ENCODE measurements at regions not wholly inside any gene's neighbourhood (a gene's known extent, or its start where the extent isn't known, plus 50 kb on each side); places are given as distances from the start of the nearest gene placed in this dataset.

DNA sequence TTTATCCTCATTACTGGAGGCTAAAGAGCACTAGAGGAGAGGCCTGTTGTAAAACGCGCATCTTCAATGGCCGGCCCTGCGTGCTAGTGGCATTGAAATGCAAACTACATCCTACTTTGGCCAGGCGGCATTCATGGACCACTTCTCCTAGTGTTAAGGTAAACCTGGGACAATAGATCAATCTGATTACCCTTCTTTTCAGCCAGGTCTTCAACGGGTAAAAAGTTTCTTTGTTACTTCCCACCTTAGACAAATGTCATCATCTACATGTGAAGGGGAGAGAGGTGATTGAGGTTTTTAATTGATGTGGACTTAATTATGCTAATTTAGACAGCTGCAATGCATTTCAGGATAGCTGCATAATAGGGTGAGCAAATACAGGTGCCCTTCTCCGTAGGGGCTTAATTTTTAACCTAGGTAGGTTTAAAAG lies 628.0 kb downstream of the ZEB2 start:
- H3K9me3 ChIP-seq: no peaks in the 10 kb centered on the region
- TF ChIP-seq, protein P1, sequence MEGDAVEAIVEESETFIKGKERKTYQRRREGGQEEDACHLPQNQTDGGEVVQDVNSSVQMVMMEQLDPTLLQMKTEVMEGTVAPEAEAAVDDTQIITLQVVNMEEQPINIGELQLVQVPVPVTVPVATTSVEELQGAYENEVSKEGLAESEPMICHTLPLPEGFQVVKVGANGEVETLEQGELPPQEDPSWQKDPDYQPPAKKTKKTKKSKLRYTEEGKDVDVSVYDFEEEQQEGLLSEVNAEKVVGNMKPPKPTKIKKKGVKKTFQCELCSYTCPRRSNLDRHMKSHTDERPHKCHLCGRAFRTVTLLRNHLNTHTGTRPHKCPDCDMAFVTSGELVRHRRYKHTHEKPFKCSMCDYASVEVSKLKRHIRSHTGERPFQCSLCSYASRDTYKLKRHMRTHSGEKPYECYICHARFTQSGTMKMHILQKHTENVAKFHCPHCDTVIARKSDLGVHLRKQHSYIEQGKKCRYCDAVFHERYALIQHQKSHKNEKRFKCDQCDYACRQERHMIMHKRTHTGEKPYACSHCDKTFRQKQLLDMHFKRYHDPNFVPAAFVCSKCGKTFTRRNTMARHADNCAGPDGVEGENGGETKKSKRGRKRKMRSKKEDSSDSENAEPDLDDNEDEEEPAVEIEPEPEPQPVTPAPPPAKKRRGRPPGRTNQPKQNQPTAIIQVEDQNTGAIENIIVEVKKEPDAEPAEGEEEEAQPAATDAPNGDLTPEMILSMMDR (IDR thresholded peaks at IDR 0.05): no peak
- no peak for TF ChIP-seq POLR2A (IDR thresholded peaks at IDR 0.05)
- H3K4me3 ChIP-seq: no peak overlapping the region
- DNase-seq: no peak
- no peaks in the 10 kb centered on the region for H3K4me1 ChIP-seq
- H3K27me3 ChIP-seq: no peaks in the 10 kb centered on the region
- H3K36me3 ChIP-seq: no peaks in the 10 kb centered on the region
- no peak overlapping the region for H3K27ac ChIP-seq

DNA sequence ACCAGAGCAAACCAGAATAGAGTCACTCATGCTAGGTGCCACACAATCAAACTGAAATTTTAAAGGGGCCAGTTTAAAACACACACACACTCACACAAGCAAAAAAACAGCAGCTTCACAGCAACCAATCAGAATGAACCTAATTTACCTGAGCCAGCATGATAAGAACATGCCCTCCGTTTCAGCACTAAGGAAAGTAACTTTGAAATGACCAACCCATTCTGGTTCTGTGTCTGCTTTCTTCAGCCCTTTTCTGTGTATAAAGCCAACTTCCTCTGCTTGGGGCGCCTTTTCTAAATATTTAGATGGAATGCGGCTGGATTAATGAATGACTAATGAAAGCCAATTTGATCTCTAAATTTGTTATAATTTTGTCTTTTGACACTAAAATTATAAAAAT lies 629.1 kb downstream of the ZEB2 start:
- DNase-seq: no peak
- TF ChIP-seq POLR2A (IDR thresholded peaks at IDR 0.05): no peak
- TF ChIP-seq, protein P1 (IDR thresholded peaks at IDR 0.05): no peak
- Histone ChIP-seq H3K36me3 (no peaks in the 10 kb centered on the region), H3K27ac (no peak overlapping the region), H3K9me3 (no peaks in the 10 kb centered on the region), H3K4me1 (no peaks in the 10 kb centered on the region), H3K4me3 (no peak overlapping the region), H3K27me3 (no peaks in the 10 kb centered on the region)

DNA sequence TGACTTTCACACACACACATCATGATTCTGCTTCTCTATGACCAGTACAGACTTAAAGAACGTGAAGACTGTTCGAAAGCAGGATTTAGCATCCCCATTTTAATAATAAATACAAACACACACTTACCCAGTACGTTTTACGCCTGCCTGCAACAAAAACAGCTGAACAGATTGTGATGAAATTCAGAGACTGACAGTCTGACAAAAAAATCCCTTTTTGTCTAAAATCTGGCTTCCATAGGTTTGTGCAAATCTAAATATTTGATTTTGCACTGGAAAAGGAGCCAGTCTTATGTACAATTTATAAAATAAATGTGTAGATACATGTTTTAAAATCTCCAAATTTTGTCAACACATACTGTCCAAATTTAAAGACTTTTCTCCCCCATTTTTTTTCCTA lies 630.7 kb downstream of the ZEB2 start:
- TF ChIP-seq, protein P1 (IDR thresholded peaks at IDR 0.05): no peak
- TF ChIP-seq POLR2A (IDR thresholded peaks at IDR 0.05): no peak
- no peak for DNase-seq
- Histone ChIP-seq H3K27me3 (no peaks in the 10 kb centered on the region), H3K4me1 (no peaks in the 10 kb centered on the region), H3K36me3 (no peaks in the 10 kb centered on the region), H3K4me3 (no peak overlapping the region), H3K27ac (no peak overlapping the region), H3K9me3 (no peaks in the 10 kb centered on the region)

DNA sequence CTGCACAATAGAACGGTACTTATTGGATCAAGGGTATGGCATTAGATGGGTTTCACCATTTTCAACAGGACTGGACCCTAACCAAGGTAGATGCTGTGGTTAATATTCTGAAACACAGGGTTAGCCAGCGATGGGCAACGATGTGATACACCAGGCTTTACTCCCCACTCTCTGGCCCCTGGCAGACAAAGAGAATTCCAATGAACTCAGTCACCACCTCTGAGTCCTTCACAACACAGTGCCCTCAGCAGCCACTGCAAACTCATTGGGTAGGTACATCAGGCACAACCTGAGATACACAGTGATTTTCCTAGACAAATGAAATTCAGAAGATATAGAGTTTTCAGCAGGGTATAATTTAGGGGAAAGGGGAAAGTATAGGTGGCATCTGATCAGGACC lies 634.5 kb downstream of the ZEB2 start:
- no peak for DNase-seq
- no peaks in the 10 kb centered on the region for H3K27me3 ChIP-seq
- TF ChIP-seq, protein P1 (IDR thresholded peaks at IDR 0.05): no peak
- TF ChIP-seq POLR2A (IDR thresholded peaks at IDR 0.05): no peak

DNA sequence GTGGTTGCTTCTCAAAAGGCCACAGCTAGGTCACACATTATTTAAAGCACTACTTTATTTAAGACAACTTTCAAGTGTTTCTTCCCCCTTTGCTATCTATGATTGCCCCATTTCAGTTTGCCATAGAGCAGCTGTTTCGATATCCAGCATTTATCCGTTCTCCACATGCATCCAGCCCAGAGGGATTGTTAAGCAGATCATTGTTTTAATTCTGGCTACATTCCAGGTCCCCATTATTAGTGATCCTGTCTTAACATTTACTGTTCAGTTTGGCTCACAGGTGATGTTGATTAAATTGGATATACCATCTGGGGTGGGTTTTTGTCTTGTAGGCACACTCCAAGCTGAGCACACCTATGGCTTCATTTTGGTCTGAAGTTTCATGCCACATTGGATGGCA lies 638.7 kb downstream of the ZEB2 start:
- H3K27me3 ChIP-seq: no peaks in the 10 kb centered on the region
- no peaks in the 10 kb centered on the region for H3K4me1 ChIP-seq

More for the DNA sequence above, 634.5 kb downstream of the ZEB2 start:
- H3K4me1 ChIP-seq: no peaks in the 10 kb centered on the region
- no peaks in the 10 kb centered on the region for H3K9me3 ChIP-seq
- H3K36me3 ChIP-seq: no peaks in the 10 kb centered on the region
- H3K27ac ChIP-seq: no peak overlapping the region
- H3K4me3 ChIP-seq: no peak overlapping the region

More for the DNA sequence above, 638.7 kb downstream of the ZEB2 start:
- DNase-seq: no peak
- H3K27ac ChIP-seq: no peak overlapping the region
- H3K9me3 ChIP-seq: no peaks in the 10 kb centered on the region
- no peak overlapping the region for H3K4me3 ChIP-seq
- TF ChIP-seq POLR2A (IDR thresholded peaks at IDR 0.05): no peak
- TF ChIP-seq, protein P1 (IDR thresholded peaks at IDR 0.05): no peak
- H3K36me3 ChIP-seq: no peaks in the 10 kb centered on the region

All from Peyer's patch (tissue), 4 donors.